T-helper 2 cell treated with Interferon-gamma antibody and Interleukin-4, amounts not matched to agents 100 ng/mL and 5 ng/mL, for 36 hours (primary cell): ENCODE measurements at regions not wholly inside any gene's neighbourhood (a gene's known extent, or its start where the extent isn't known, plus 50 kb on each side); places are given as distances from the start of the nearest gene placed in this dataset.

Experiments used
- intact Hi-C: fragments of 100-400 bp; cut with micrococcal nuclease; formaldehyde crosslinking; loops from one replicate; pipeline ENCODE4 v1.15.1; 2023

DNA sequence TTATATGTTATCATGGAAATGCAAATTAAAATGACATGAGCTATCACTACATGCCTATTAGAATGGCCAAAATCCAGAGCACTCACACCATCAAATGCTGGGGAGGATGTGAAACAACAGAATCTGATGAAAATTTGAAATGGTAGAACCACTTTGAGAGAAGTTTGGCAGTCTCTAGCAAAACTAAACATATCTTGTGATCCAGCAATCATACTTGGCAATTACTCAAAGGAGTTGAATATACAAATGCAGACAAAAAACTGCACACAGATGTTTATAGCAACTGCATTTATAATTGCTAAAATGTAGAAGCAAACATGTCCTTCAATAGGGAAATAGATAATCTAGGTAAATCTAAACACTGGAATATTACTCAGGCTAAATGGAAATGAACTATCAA lies 1164.9 kb downstream of the DNAJB9 start:
- intact Hi-C loops, result no loop called here

DNA sequence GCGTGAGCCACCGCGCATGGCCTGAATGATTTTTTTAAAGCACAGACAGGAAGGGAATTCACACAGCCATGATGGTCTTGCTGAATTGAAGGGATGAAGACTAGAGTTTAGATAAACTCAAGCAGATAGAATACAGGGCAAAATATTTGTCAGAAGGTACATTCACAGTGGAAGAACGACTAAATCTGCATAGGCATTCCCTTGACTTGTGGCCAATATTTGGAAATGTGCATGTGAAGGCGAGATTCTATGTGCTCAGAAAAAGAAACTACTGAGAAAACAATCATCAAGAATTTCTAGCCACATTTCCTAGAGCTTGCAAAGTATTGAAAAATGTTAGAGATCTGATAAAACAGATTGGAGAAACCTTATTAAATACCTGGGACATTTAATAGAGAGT lies 1166.2 kb downstream of the DNAJB9 start:
- intact Hi-C loops, result no loop called here

DNA sequence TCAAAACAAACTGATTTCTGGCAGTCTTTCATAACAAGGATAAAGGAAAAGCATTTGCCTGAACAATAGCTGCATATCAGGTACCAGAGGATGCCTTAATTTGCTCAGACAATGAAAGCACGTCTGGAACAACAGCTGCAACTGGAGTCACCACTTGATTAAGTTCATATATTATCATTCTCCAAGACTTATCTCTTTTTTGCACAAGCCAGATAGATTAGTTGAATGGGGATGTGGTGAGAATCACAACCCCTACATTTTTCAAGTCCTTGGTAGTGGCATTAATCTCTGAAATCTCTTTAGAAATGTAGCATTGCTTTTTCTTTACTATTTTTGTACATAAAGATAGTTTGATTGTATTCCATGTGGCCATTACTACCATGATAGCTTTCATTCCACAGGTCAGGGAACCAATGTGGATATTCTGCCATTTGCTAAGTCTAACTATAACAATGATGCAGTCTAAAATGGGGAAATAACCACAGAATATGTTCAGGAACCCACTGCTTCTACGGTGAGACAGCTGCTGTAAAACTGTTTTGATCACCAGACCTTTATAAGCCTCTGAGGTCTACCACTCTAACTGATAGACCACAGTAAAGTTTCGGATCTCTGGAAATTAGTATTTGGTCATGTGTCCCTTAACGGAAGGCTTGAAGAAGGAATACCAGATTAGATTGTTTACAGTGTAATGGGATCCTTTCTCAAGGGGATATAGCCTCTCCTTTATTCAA lies 1176.2 kb downstream of the DNAJB9 start:
- intact Hi-C loops, result no loop called here

DNA sequence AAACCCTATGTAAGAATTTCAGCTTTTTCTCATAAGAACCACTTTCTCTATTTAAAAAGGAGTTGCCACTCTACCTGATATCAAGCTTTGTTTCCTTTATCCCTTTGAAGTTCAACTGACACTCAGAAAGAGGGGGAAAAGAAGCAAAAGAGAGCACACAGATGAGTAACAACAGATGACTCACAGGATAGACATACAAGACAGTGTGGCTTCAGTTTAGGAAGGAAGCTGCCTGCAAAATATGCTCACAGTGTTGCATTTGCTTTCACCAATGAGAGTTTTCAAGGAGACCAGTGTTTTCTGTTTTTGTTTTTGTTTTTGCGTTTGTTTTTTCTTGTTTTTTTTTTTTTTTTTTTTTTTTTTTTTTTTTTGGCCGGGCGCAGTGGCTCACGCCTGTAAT lies 1181.6 kb downstream of the DNAJB9 start:
- intact Hi-C loops, result no loop called here

DNA sequence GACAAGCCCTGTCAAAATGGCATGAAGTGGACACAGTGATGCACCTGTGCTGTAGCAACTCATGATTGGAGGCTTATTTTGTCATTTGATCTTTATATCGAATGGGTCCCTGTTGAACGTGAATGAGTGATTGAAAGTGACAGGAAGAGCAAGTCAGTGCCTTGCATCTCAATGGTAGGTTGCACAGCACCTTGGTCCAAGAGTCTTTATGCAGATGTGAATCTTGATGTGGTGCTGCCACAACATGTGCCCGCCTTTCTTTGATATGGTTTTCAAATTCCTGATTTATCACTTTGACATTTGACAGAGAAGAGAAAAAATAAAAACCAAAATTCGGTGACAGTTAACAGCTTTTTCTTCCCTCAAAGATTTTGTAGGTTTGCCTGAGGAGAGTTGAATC lies 1182.4 kb downstream of the DNAJB9 start:
- intact Hi-C loops, result no loop called here

DNA sequence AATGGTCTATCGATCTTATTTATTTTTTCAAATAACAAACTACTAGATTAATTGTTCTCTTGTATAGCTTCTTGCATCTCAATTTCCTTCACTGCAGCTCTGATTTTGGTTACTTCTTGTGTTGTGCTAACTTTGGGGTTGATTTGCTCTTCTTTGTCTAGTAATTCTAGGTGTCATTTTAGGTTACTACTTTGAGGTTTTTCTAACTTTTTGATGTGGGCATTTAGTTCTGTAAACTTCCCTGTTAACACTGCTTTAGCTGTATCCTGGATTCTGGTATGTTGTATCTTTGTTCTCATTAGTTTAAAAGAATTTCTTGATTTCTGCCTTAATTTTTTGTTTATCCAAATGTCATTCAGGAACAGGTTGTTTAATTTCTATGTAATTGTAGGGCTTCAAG lies 1188.0 kb downstream of the DNAJB9 start:
- intact Hi-C loops, result no loop called here

DNA sequence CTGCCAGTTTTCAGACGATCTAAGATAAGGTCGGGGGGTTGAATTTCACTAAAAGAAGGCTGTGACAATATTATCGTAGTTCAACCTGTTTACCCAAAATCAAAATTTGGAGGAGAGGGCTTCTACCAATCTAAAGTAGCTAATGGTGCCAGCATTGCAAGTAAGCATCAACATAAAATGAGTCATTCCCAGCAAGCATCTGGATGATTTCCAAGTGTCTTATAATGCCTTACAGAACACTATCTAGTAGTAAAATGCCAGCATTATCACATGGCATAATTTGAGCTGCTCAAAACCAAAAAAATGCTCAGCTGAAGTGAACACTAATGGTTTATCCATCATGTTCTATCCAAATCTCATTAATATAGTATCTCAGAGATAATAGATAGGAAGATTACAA lies 1193.9 kb downstream of the DNAJB9 start:
- intact Hi-C loops, result no loop called here

DNA sequence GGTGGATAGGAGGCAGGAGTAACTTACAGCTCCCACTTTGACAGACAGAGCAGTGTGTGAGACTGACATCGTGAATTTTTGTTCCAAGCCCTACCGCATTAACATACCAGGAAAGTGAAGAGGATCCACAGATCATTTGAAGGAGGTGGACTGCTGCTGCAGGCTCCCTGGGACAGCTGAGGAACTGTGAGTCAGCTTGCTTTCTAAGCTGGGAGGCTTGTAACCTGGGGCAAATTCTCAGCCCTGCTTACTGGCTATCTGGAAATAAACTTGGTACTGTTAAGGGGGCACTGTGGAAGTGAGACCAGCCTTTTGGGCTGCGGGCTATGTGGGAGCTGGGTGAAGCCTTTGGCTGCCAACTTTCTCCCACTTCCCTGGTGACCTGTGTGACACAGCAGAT lies 1202.5 kb downstream of the DNAJB9 start:
- intact Hi-C loops, result no loop called here

DNA sequence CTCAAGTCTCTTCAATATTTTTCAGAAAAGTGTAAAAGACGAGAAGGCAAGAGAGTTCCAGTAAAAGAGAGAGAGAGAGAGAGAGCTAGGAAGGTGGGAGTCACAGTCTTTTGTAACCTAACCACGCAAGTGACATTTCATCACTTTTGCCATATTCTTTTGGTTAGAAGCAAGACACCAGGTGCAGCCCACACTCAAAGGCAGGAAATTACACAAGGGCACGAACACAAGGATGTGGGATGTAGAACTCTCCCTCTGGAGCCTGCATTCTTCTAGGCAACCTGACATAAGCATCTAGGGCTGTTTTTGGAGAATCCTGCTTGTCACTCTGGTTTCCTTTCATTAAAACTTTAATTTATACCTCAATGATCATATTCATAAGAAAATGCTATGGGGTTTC lies 1213.1 kb downstream of the DNAJB9 start:
- intact Hi-C loops, result no loop called here

DNA sequence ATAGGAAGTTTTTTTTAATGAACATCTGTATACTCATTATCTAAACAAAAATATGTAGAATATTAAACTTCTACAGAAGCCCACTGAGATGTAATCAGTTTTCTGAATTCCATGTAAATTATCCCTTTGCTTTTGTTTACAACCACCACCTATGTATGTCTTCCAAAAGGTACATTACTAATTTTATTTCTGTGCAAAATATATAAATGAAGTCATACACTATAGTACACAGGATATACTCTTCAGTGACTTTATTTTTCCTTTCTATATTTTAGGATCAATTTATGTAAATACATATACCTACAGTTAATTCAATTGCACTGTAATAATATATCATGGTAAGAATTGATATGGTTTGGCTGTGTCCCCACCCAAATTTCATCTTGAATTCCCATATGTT lies 1236.9 kb downstream of the DNAJB9 start:
- intact Hi-C loops, result no loop called here

DNA sequence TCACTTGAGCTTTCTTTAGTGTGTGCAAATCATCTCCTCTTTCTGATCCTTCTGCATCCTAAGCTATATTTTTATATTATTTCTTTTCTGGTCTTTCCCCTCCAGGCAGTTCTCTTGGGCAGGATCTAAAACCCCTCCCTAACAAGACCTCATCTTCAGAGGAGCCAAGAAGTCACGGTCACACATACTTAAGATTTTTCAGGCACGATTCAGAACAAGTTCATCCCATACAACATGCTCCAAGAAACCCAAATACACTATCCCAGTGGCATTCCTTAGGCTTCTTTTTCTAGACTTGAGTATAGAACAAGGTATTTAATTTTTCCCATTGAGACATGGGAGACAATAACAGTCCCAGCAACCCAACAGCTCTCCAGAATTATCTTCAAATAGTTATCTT lies 1251.5 kb downstream of the DNAJB9 start:
- intact Hi-C loops, result no loop called here

DNA sequence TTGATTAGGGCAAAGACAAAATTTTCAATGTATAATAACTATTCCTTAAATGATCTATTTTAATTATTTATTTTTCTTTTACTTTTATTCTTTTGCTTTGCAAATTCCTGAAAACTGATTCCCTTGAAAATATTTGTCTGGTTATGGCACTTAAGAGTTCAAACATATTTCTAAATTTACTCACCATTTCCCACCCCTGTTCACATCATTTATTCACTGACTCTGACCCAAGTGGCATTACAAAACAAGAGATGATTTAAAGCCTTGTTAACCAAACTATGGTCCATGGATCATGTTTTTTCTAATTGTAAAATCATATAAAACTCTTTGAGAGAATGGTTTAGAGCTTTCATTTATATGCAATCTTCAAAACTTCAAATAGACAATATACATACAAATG lies 1256.1 kb upstream of the LRRN3 start:
- intact Hi-C loops, result no loop called here

DNA sequence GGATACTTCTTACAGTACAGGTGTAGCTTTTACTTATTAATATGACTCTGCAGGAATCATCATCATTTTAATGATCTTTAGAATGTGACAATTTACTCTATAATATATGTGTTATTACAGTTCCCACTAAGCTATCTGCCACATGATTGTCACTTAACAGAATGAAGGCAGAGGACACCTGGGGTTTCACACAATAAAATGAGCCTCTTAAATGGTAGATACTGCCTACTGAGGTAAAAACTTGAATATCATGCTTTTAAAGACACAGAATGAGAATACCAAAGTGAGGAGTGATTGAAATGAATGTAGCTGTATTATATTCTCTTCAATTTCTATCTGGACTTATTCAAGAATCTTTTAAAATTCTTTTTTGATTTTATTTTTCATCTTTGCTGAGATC lies 1255.3 kb upstream of the LRRN3 start:
- intact Hi-C loops, result no loop called here

DNA sequence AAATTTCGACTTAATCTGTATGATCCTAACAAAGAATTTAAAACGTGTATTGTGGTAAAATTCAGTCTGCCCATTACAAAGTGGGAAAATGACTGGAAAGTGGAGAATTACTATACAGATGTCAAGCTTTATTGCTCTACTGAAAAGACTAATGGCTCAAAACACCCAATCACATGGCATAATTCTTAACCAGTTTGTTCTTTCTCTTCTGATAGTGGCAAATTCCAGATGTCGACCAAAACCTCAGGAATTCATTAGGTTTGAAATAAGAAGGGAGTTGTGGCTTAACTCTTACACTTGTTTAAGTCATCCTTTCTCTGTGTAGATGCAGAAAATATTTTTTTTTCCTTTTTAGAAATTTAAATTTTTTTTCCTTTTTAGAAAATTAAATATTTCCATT lies 1254.9 kb upstream of the LRRN3 start:
- intact Hi-C loops, result no loop called here

DNA sequence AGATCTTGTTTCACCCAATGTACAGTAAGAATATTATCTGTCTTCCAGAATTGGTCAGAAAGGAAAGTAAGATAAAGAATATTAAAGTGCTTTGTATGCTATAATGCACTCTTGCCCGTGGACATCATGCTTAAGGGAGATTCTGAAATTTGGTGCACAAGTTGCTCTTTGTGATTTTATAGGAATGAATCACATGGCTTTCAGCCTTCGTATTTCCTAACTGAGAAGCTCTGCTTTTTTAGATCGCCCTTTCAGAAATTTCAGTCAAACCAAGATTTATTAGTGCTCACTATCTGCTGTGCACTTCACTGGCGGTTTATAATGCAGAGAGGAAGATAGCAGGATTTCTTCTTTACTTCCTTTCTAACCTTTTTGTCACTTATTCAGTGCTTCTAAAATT lies 1248.5 kb upstream of the LRRN3 start:
- intact Hi-C loops, result no loop called here

DNA sequence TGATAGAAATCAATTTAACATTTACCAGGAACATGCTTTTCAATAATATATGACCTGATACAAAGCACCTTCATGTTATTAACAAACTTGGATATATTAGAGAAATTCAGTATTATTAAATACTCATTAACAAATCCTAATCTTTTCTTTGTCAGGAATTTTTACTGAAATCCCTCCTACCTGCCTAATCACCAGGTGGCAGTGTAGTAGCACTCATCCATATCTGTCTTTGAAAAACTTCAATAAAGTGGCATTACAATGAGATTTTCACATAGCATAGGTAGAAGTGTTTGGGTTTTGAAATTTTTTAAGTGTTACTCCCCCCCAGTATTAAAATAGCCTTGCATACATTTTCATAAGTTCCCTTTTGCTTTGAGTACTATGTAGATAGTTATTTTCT lies 1246.6 kb upstream of the LRRN3 start:
- intact Hi-C loops, result loop anchor here (1.0 to 2.0 kb wide), 2 partner anchors 1254 to 1642 kb away; no protein-coding TSS in a partner anchor

DNA sequence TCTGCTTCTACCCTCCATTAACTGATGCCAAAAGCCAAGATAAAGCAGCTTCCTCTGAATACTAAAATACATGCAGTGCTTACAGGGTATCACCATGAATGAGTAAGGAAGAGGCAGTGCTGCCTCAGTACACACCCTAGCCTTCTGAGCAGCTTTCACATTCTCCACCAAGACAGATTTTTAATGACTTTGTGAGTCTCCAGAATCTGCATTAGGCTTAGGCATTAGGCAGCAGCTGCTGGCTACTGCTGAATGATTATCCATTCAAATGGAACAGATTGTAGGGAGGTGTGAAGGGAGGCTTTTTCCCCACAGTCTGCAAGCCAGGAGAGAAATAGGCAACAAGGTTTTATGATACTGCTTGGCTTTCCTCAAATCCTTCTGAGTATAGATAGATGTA lies 1226.7 kb upstream of the LRRN3 start:
- intact Hi-C loops, result no loop called here

DNA sequence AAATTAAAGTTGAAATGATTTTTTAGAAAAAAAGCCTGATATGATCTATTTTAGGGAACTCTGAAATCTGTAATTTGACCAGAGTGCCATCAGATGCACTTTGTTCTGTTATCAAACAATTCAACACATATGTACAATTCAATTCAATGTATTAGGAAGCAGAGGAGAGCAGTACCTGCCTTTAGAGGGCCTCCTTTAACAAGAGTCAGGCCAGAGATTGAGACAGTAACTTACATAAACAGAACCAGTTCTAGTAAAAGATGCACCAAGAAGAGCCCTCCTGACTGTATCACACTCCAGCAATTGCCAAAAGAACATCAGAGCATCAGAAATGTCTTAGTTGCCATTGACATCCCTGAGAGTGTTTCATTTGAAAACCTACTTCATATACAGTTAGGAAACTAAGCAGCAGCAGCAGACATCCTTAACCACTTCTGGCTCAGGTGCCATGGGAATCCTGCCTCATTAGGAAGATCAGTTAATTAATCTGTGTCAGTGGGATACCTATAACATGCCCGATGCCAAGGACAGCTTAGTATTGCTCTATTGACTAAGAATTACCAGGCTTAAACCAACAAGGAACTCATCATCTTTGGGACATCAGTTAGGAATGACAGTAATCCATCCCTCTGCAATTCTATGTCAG lies 1222.6 kb upstream of the LRRN3 start:
- intact Hi-C loops, result no loop called here

DNA sequence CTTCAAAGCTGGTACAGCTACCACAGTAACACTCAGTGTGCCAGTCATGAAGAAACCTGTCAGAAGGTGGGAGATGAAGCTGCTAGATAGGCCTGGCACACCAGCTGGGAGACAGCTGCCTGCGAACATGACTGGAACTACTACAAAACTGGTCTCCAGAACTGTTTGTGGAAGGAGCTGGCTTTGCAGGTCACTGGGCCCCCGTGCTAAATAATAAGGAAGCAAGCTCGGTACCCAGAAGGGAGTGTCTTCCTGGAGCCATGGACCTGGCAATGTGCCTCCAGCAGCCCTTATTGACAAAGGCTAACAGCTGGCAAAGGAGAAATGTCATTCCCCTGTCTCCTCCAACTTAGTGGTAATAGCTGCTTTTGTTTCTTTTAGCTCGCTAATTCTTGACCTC lies 1217.6 kb upstream of the LRRN3 start:
- intact Hi-C loops, result no loop called here

DNA sequence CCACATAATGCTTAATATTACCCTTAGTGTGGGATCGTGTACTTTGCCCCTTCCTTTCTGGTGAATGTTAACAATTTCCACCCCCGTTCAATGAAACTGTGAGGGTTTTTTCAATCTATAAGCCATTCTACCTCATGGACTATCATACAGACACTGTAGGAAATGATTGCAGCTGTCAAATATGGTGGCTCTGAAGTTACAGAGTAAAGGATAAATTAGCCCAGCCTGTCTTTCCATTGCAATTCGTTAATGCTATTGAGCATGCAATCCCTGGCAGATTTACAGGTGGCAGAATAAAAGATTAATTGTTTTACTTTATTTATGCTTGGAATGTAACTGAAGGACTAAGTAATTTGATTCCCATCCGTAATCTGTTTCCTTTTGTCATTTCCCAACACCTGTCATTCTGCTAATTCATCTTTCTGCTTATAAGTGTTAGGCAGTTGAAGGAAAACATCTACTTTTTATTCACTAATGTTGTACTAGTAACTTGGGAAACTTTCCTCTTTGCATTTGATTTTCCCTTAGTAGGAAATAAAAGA lies 1211.6 kb upstream of the LRRN3 start:
- intact Hi-C loops, result no loop called here

DNA sequence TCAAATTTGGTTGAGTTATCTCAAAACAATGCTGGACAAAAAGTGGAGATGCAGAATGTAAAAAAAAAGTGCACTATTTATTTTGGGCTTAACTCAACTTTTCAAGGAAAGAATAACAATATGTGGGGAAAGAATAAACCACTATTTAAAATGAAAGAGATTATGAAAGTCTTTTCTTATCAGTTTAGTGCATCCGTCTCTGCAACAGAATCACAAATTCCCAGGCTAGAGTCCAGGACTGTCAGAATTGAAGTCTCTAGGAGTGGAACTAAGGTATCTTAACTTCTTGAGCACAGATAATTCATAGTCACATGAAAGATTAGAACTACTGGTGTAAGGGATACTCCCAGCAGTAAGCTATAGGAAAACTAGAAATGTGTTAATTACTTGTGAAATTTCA lies 1200.3 kb upstream of the LRRN3 start:
- intact Hi-C loops, result no loop called here

DNA sequence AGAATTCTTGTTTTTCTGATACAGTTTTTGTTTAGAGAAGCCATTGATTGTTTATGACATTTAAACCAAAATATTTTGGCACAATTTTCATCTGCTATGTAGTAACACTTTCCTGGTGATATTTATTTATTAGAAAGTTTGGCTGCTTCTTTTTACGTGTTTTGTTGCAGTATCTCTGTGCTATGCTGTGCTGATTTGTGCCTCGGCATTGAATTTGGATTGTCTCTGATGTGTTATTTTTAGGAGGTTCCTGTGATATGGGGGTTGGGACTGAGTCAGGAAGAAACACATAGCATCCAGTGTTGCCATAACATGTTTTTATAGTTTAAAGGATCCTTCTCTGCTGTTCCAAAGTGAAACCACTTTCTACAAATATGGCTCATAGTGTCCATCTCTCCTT lies 1197.7 kb upstream of the LRRN3 start:
- intact Hi-C loops, result no loop called here

DNA sequence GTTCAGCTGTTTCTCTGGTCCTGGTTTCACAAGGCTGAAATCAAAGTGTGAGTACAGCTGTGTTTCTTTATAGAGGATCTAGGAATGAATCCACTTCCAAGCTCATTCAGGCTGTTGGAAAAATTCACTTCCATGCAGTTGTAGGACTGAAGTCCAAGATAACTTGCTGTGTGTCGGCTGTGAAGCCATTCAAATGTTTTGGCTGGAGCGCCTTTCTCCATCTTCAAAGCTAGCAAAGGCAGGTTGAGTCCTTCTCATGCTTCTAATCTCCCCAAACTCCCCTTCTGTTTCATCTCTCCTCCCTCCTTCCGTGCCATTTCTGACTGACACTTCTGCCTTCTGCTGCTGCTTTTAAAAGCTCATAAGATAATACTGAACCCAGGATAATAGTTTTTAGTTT lies 1195.4 kb upstream of the LRRN3 start:
- intact Hi-C loops, result no loop called here
